K562 (cell line): ENCODE measurements at regions not wholly inside any gene's neighbourhood (a gene's known extent, or its start where the extent isn't known, plus 50 kb on each side); places are given as distances from the start of the nearest gene placed in this dataset.
A peak's percentile ranks its signal among the peaks of the same experiment; 100 is the strongest.
"Not testable (repeated sequence)": the region's sequence is repeated elsewhere in the genome, so short reads cannot be mapped to it uniquely, and the experiment has no call there.

Experiments
- ATAC-seq: fragments of 200-7000 bp; cut with Tn5 transposase; 3 replicates; pipeline ENCODE4 v1.9.1; 2020; ENCODE audit warnings: moderate library complexity
- BruUV-seq: library from RNA; stranded (reverse); fragments of 400-500 nt; replicated peaks from 2 replicates; lab custom pipeline; 2021; lab: Mats Ljungman, UMichigan
- CTCF ChIA-PET: fragments of 300-600 bp; formaldehyde crosslinking; extraction: SDS; loops from one replicate; lab custom pipeline; 2021; ENCODE audit warnings: low intra/inter-chr PET ratio; lab: Yijun Ruan, JAX
- POLR2A ChIA-PET: fragments of 300-600, 350-650 bp; sonication (Branson Sonifier 250); formaldehyde crosslinking; extraction: SDS; loops from one replicate; lab custom pipeline; 2021; ENCODE audit warnings: antibody characterized with exemption, inconsistent platforms; lab: Yijun Ruan, JAX
- DNase-seq, 4 experiments: peaks; one replicate each; pipeline versions ENCODE4 v3.0.0 to v3.0.0-alpha.2; 2011 to 2018; ENCODE audit warnings: low spot score in 3 of 4, mixed read lengths in 3 of 4; ENCODE audit errors: extremely low read depth in 1 of 4
- FAIRE-seq: peaks from 2 replicates; lab custom pipeline; 2011; peaks lifted over from hg19 to GRCh38; lab: Jason Lieb, UNC
- H2AFZ ChIP-seq: 2 replicates; pipeline ENCODE4 v1.6.0; 2011; ENCODE audit warnings: low read depth, low read length, control low read depth, inconsistent platforms
- H3K27ac ChIP-seq: fragments of 200-600 bp; 3 replicates; pipeline ENCODE4 v1.8.0; 2011; ENCODE audit warnings: low read depth, mild to moderate bottlenecking, control low read depth, inconsistent platforms, low read length, moderate library complexity, mixed read lengths; ENCODE audit errors: extremely low read depth
- H3K27me3 ChIP-seq, 2 experiments: fragments of 300-600 bp in 1 of 2; 2 replicates in 1 of 2; 3 replicates in 1 of 2; pipeline versions ENCODE4 v1.6.0 to v1.8.0; 2011; ENCODE audit warnings: inconsistent platforms in 2 of 2, low read length in 2 of 2, mild to moderate bottlenecking in 1 of 2, mixed read lengths in 1 of 2, moderate library complexity in 1 of 2; ENCODE audit not compliant: control insufficient read depth in 2 of 2, insufficient read depth in 2 of 2
- H3K36me3 ChIP-seq: fragments of 300-600 bp; 3 replicates; pipeline ENCODE4 v1.8.0; 2011; ENCODE audit warnings: mild to moderate bottlenecking, low read length, inconsistent platforms; ENCODE audit not compliant: control insufficient read depth, insufficient read depth
- H3K4me1 ChIP-seq, 2 experiments: fragments of 200-600 bp in 1 of 2; replicated peaks in 1 of 2; 2 replicates in 1 of 2; 3 replicates in 1 of 2; pipeline versions ENCODE4 v1.5.1 to v1.8.0; 2011; ENCODE audit warnings: inconsistent platforms in 2 of 2, low read length in 2 of 2, mild to moderate bottlenecking in 1 of 2, mixed read lengths in 1 of 2, moderate library complexity in 1 of 2; ENCODE audit not compliant: control insufficient read depth in 2 of 2, insufficient read depth in 2 of 2
- H3K4me2 ChIP-seq: 2 replicates; pipeline ENCODE4 v1.6.1; 2011; ENCODE audit warnings: low read length, control low read depth, inconsistent platforms, mixed read lengths; ENCODE audit not compliant: insufficient read depth
- H3K4me3 ChIP-seq: fragments of 200-600 bp; sonication (generic), shearing (Covaris generic); 2 replicates; pipeline ENCODE4 v1.5.1; 2016; ENCODE audit warnings: control low read depth, inconsistent platforms
- H3K79me2 ChIP-seq: fragments of 200-600 bp; 3 replicates; pipeline ENCODE4 v1.8.0; 2011; ENCODE audit warnings: low read length, inconsistent platforms; ENCODE audit not compliant: control insufficient read depth, insufficient read depth
- H3K9ac ChIP-seq, 2 experiments: 2 replicates each; pipeline versions ENCODE4 v1.6.0 to v1.6.1; 2011; ENCODE audit warnings: low read depth in 2 of 2, low read length in 2 of 2, control low read depth in 1 of 2, inconsistent platforms in 1 of 2, mild to moderate bottlenecking in 1 of 2, mixed read lengths in 1 of 2; ENCODE audit not compliant: insufficient read depth in 1 of 2
- H3K9me1 ChIP-seq: one replicate; pipeline ENCODE4 v1.6.0; 2011; ENCODE audit warnings: inconsistent platforms, mild to moderate bottlenecking, low read length, moderate library complexity; ENCODE audit not compliant: control insufficient read depth, insufficient read depth
- H3K9me3 ChIP-seq: replicated peaks from 2 replicates; pipeline ENCODE4 v1.5.1; 2011; ENCODE audit warnings: low read depth, low read length, inconsistent platforms; ENCODE audit not compliant: control insufficient read depth, insufficient read depth
- H4K20me1 ChIP-seq: replicated peaks from 2 replicates; pipeline ENCODE4 v1.6.1; 2011; ENCODE audit warnings: low read length, inconsistent platforms, mixed read lengths; ENCODE audit not compliant: control insufficient read depth, insufficient read depth
- BCOR ChIP-seq: fragments of 450-650 bp; IDR thresholded peaks from 2 replicates; pipeline ENCODE4 v1.6.1; 2016
- CCAR2 ChIP-seq: fragments of 200-400 bp; formaldehyde crosslinking; IDR thresholded peaks from 2 replicates; pipeline ENCODE4 v1.6.1; 2017; ENCODE audit warnings: mild to moderate bottlenecking, low read depth, low read length
- DNMT1 ChIP-seq: fragments of 450-650 bp; IDR thresholded peaks from 2 replicates; pipeline ENCODE4 v1.6.1; 2016; ENCODE audit warnings: antibody characterized with exemption, mild to moderate bottlenecking
- ETV1 ChIP-seq: fragments of 450-650 bp; conservative IDR thresholded peaks from 2 replicates; pipeline ENCODE4 v1.6.1; 2016; ENCODE audit warnings: missing genetic modification characterization, control low read depth, low read depth, missing compliant biosample characterization
- EZH2 ChIP-seq: IDR thresholded peaks from 2 replicates; pipeline ENCODE4 v1.6.1; 2012; ENCODE audit warnings: low read depth, mild to moderate bottlenecking, inconsistent platforms, low read length, borderline replicate concordance
- ZBTB7A ChIP-seq: IDR thresholded peaks from 2 replicates; pipeline ENCODE4 v1.6.1; 2011; ENCODE audit warnings: low read depth, mild to moderate bottlenecking, low read length, moderate library complexity, borderline replicate concordance; ENCODE audit not compliant: control insufficient read depth
- ZNF12 ChIP-seq: sonication (generic); formaldehyde crosslinking; IDR thresholded peaks from 2 replicates; pipeline ENCODE4 v1.4.0; 2020; ENCODE audit warnings: mild to moderate bottlenecking, missing genetic modification reagents
- ZNF143 ChIP-seq: sonication (generic); formaldehyde crosslinking; IDR thresholded peaks from 2 replicates; pipeline ENCODE4 v1.9.0; 2022; ENCODE audit warnings: mild to moderate bottlenecking, missing genetic modification reagents
- ZNF146 ChIP-seq: IDR thresholded peaks from one replicate; pipeline ENCODE4 v1.6.1; 2018; ENCODE audit warnings: missing compliant biosample characterization; ENCODE audit not compliant: unreplicated experiment
- WGBS: fragments of 100-300 bp; shearing (Covaris generic); methylation state at CpG from one replicate; pipeline ENCODE4 v1.1.6; 2016; ENCODE audit warnings: low coverage, mixed read lengths; ENCODE audit not compliant: insufficient coverage; ENCODE audit errors: missing lambda C conversion rate; 5-methylcytosine and 5-hydroxymethylcytosine counted together
- in situ Hi-C: fragments of 300-500 bp; cut with MboI; formaldehyde crosslinking; loops from 4 replicates; pipeline ENCODE4 v1.15.0; 2018; ENCODE audit warnings: inconsistent platforms, mixed read lengths
- intact Hi-C: fragments of 100-400 bp; cut with micrococcal nuclease; formaldehyde crosslinking; loops from 2 replicates; pipeline ENCODE4 v1.14.2; 2022
- TF ChIP-seq, protein P1 (sequence below): sonication (generic); formaldehyde crosslinking; IDR thresholded peaks from 2 replicates; pipeline ENCODE4 v1.8.0; 2023; ENCODE audit warnings: mild to moderate bottlenecking, missing genetic modification reagents
- TF ChIP-seq, protein P2 (sequence below): fragments of 450-650 bp; formaldehyde crosslinking; IDR thresholded peaks from 2 replicates; pipeline ENCODE4 v1.4.0; 2020; ENCODE audit warnings: mild to moderate bottlenecking, mixed read lengths

DNA sequence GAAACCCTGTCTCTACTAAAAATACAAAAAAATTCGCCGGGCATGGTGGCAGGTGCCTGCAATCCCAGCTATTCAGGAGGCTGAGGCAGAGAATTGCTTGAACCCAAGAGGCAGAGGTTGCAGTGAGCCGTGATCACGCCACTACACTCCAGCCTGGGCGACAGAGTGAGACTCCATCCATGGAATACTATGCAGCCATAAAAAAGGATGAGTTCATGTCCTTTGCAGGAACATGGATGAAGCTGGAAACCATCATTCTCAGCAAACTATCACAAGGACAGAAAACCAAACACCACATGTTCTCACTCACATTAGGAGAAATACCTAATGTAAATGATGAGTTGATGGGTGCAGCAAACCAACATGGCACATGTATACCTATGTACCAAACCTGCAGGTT is 86.0 kb downstream of the CFAP44 start:
- H3K27me3 ChIP-seq, FAIRE-seq, intact Hi-C loops, H3K79me2 ChIP-seq, ATAC-seq, H4K20me1 ChIP-seq, H3K4me3 ChIP-seq, H3K27ac ChIP-seq, CTCF ChIA-PET, H3K4me1 ChIP-seq, H2AFZ ChIP-seq, H3K9me1 ChIP-seq, in situ Hi-C loops, DNase-seq, POLR2A ChIA-PET, H3K4me2 ChIP-seq, H3K9ac ChIP-seq, H3K9me3 ChIP-seq, BruUV-seq, H3K36me3 ChIP-seq: not testable (repeated sequence)
- TF ChIP-seq ZNF146 (CRISPR knock-in tag) = peak; percentile 72
- WGBS = 4% methylated on average over 5 of the region's 5 CpGs

DNA sequence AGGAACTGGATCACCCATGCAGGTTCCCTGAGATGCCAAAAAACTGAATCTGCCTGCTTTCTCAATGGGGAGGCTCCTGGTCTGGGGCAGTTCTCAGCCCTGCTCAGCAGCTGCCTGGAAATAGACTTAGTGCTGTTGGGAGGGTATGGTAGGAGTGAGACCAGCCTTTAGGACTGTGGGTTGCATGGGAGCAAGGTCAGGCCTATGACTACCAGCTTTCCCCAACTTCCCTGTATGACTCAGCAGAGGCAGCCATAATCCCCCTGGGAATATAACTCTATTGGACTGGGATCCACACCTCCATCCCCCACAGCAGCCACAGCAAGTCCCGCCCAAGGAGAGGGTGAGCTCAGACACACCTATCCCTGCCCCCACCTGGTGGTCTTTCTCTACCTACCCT is 87.0 kb downstream of the CFAP44 start:
- no peak overlapping the region for H3K9ac ChIP-seq
- H3K9me3 ChIP-seq = no peaks in the 10 kb centered on the region
- WGBS = 11% methylated on average over 1 of the region's 1 CpG
- TF ChIP-seq ZBTB7A (no peak), ZNF143 (CRISPR knock-in tag) (no peak), CCAR2 (no peak), EZH2 (no peak), ETV1 (tag) (no peak), BCOR (no peak), DNMT1 (no peak), ZNF12 (CRISPR knock-in tag) (no peak)
- TF ChIP-seq, protein P1, sequence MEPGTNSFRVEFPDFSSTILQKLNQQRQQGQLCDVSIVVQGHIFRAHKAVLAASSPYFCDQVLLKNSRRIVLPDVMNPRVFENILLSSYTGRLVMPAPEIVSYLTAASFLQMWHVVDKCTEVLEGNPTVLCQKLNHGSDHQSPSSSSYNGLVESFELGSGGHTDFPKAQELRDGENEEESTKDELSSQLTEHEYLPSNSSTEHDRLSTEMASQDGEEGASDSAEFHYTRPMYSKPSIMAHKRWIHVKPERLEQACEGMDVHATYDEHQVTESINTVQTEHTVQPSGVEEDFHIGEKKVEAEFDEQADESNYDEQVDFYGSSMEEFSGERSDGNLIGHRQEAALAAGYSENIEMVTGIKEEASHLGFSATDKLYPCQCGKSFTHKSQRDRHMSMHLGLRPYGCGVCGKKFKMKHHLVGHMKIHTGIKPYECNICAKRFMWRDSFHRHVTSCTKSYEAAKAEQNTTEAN (CRISPR knock-in tag) = no peak
- TF ChIP-seq, protein P2, sequence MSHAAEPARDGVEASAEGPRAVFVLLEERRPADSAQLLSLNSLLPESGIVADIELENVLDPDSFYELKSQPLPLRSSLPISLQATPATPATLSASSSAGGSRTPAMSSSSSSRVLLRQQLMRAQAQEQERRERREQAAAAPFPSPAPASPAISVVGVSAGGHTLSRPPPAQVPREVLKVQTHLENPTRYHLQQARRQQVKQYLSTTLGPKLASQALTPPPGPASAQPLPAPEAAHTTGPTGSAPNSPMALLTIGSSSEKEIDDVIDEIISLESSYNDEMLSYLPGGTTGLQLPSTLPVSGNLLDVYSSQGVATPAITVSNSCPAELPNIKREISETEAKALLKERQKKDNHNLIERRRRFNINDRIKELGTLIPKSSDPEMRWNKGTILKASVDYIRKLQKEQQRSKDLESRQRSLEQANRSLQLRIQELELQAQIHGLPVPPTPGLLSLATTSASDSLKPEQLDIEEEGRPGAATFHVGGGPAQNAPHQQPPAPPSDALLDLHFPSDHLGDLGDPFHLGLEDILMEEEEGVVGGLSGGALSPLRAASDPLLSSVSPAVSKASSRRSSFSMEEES (CRISPR knock-in tag) = no peak
- TF ChIP-seq, all 486 proteins: peak for 0
- Histone ChIP-seq H3K79me2 (no peaks in the 10 kb centered on the region), H3K27ac (no peak overlapping the region), H4K20me1 (no peaks in the 10 kb centered on the region), H3K4me3 (no peak overlapping the region), H3K4me2 (no peak overlapping the region), H3K4me1 (no peaks in the 10 kb centered on the region), H3K36me3 (no peaks in the 10 kb centered on the region), H2AFZ (no peak overlapping the region), H3K9me1 (no peaks in the 10 kb centered on the region), H3K27me3 (no peaks in the 10 kb centered on the region)
- DNase-seq (no peak), ATAC-seq (no peak), FAIRE-seq (no peak)
- no TSS peak for BruUV-seq
- in situ Hi-C loops (no loop called here), intact Hi-C loops (no loop called here)
- ChIA-PET POLR2A (no interaction called here), CTCF (no interaction called here)
